Hepatocyte (in vitro differentiated cells): ENCODE measurements at regions not wholly inside any gene's neighbourhood (a gene's known extent, or its start where the extent isn't known, plus 50 kb on each side); places are given as distances from the start of the nearest gene placed in this dataset.
"Not testable (repeated sequence)": the region's sequence is repeated elsewhere in the genome, so short reads cannot be mapped to it uniquely, and the experiment has no call there.

Source experiments
- DNase-seq: peaks from one replicate; pipeline ENCODE4 v3.0.0-alpha.2; 2016; ENCODE audit warnings: low spot score
- H2AFZ ChIP-seq: fragments of 200-600 bp; sonication (generic); 2 replicates; pipeline ENCODE4 v1.6.0; 2016; ENCODE audit warnings: antibody characterized with exemption, mild to moderate bottlenecking
- H3K27ac ChIP-seq: fragments of 200-600 bp; sonication (generic); 2 replicates; pipeline ENCODE4 v1.5.1; 2016; ENCODE audit warnings: mild to moderate bottlenecking
- H3K27me3 ChIP-seq: fragments of 200-600 bp; sonication (generic); 2 replicates; pipeline ENCODE4 v1.6.1; 2016
- H3K36me3 ChIP-seq: fragments of 200-600 bp; sonication (generic); replicated peaks from 2 replicates; pipeline ENCODE4 v1.5.1; 2016; ENCODE audit warnings: low read depth; ENCODE audit not compliant: insufficient read depth
- H3K4me1 ChIP-seq: fragments of 200-600 bp; sonication (generic); 2 replicates; pipeline ENCODE4 v1.5.1; 2016; ENCODE audit warnings: mild to moderate bottlenecking, moderate library complexity; ENCODE audit not compliant: insufficient read depth
- H3K4me2 ChIP-seq: fragments of 200-600 bp; sonication (generic); 2 replicates; pipeline ENCODE4 v1.6.0; 2016
- H3K4me3 ChIP-seq: fragments of 200-600 bp; sonication (generic); 2 replicates; pipeline ENCODE4 v1.5.1; 2016; ENCODE audit warnings: mild to moderate bottlenecking
- H3K79me2 ChIP-seq: fragments of 200-600 bp; sonication (generic); 2 replicates; pipeline ENCODE4 v1.6.0; 2017; ENCODE audit warnings: mild to moderate bottlenecking
- H3K9me2 ChIP-seq: fragments of 200-600 bp; sonication (generic); replicated peaks from 2 replicates; pipeline ENCODE4 v1.6.0; 2017; ENCODE audit warnings: mild to moderate bottlenecking; ENCODE audit not compliant: insufficient read depth
- H3K9me3 ChIP-seq: fragments of 200-600 bp; sonication (generic); 2 replicates; pipeline ENCODE4 v1.5.1; 2016; ENCODE audit warnings: low read depth, mild to moderate bottlenecking
- H4K20me1 ChIP-seq: fragments of 200-600 bp; sonication (generic); 2 replicates; pipeline ENCODE4 v1.6.0; 2016; ENCODE audit warnings: mild to moderate bottlenecking; ENCODE audit not compliant: insufficient read depth, poor library complexity, severe bottlenecking
- EZH2 ChIP-seq: fragments of 200-600 bp; sonication (generic); IDR thresholded peaks from 2 replicates; pipeline ENCODE4 v1.6.1; 2016; ENCODE audit warnings: antibody characterized with exemption, mild to moderate bottlenecking, borderline replicate concordance
- EZH2phosphoT487 ChIP-seq: fragments of 200-600 bp; sonication (generic); IDR thresholded peaks from one replicate; pipeline ENCODE4 v1.6.1; 2018; ENCODE audit warnings: antibody characterized with exemption, mild to moderate bottlenecking, low read depth, moderate library complexity; ENCODE audit not compliant: unreplicated experiment, severe bottlenecking
- WGBS: methylation state at CpG from one replicate; pipeline ENCODE4 v1.1.6; 2016; ENCODE audit warnings: low lambda C conversion rate; ENCODE audit errors: missing lambda C conversion rate; 5-methylcytosine and 5-hydroxymethylcytosine counted together
- TF ChIP-seq, protein P1 (sequence below): fragments of 200-600 bp; sonication (generic); IDR thresholded peaks from 2 replicates; pipeline ENCODE4 v1.5.1; 2016; ENCODE audit warnings: antibody characterized with exemption, mild to moderate bottlenecking; ENCODE audit not compliant: poor library complexity

DNA sequence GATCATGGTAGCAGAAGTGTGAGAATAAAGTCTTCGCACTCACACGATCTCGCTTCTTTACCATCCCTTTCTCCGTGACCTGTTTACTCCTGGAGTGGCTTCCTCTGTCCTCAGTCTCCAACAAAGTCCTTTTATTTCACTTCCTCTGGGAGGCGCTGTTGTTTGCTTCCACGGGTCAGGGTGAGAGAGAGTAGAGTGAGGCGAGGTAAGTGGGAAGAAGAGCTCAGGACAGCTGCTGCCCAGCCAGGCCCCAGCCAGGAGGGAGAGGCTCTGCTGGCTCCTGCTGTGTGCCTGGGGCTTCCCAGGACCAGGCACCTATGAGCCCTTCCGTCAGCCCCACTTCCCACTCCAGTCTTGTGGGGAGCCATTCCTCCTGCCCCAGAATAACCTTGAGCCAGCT lies 242.1 kb downstream of the FGF9 start:
- H3K4me2 ChIP-seq, result no peak overlapping the region
- TF ChIP-seq, protein P1, sequence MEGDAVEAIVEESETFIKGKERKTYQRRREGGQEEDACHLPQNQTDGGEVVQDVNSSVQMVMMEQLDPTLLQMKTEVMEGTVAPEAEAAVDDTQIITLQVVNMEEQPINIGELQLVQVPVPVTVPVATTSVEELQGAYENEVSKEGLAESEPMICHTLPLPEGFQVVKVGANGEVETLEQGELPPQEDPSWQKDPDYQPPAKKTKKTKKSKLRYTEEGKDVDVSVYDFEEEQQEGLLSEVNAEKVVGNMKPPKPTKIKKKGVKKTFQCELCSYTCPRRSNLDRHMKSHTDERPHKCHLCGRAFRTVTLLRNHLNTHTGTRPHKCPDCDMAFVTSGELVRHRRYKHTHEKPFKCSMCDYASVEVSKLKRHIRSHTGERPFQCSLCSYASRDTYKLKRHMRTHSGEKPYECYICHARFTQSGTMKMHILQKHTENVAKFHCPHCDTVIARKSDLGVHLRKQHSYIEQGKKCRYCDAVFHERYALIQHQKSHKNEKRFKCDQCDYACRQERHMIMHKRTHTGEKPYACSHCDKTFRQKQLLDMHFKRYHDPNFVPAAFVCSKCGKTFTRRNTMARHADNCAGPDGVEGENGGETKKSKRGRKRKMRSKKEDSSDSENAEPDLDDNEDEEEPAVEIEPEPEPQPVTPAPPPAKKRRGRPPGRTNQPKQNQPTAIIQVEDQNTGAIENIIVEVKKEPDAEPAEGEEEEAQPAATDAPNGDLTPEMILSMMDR, result no peak
- TF ChIP-seq EZH2, result no peak
- no peak for TF ChIP-seq EZH2phosphoT487
- no peak overlapping the region for H3K4me3 ChIP-seq
- DNase-seq, result no peak
- 74% methylated on average over 8 of the region's 8 CpGs for WGBS
- H3K9me3 ChIP-seq, result no peaks in the 10 kb centered on the region
- no peaks in the 10 kb centered on the region for H4K20me1 ChIP-seq
- H3K27ac ChIP-seq, result no peak overlapping the region
- no peaks in the 10 kb centered on the region for H3K79me2 ChIP-seq
- H2AFZ ChIP-seq, result no peak overlapping the region
- H3K27me3 ChIP-seq, result no peaks in the 10 kb centered on the region
- H3K36me3 ChIP-seq, result no peaks in the 10 kb centered on the region
- no peaks in the 10 kb centered on the region for H3K9me2 ChIP-seq
- H3K4me1 ChIP-seq, result no peaks in the 10 kb centered on the region

DNA sequence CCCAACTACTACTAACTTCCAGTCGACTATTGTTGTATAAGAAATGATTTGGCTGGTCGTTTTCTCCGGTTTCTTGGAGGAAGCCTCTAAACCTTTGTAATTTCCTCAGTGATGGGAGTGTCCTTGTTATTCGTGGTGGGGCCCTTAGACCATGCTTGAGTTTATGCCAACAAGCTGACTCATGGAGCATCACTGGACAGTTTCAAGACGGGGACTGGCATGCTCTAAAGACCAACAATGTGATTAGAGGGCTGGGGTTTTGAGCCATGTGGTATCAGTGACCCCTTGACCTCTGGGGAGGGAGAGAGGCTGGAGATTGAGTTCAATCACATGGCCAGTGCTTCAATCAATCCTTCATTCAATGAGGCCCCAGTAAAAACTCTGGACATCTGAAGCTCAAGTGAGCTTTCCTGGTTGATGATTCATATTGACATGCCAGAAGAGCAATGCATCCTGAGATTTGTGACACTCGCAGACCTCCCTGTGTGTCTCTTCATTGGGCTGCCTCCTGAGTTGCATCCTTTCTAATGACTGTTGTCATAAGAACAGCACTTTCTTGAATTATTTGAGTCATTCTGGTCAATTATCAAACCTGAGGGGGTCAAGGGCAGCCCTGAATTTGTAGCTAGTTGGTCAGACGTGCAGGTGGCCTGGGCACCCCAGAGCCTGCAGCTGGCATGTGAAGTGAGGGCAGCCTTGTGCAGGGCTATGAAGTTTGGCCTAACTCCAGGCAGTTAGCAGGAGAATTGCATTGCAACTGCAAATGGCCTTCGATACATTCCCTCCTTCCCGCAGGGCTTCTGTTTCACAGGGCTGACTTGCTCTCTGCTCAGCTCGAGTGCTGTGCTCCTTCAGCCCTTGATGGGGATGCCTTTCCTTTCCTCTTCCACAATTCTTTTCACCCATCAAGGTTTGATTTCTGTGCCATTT lies 246.5 kb downstream of the FGF9 start:
- Histone ChIP-seq H3K9me2 (no peaks in the 10 kb centered on the region), H3K27me3 (no peaks in the 10 kb centered on the region), H3K4me3 (no peak overlapping the region), H3K4me1 (no peaks in the 10 kb centered on the region), H4K20me1 (no peaks in the 10 kb centered on the region), H3K36me3 (no peaks in the 10 kb centered on the region), H3K79me2 (no peaks in the 10 kb centered on the region), H3K9me3 (no peaks in the 10 kb centered on the region), H3K4me2 (no peak overlapping the region), H2AFZ (no peak overlapping the region), H3K27ac (no peak overlapping the region)
- TF ChIP-seq, protein P1, result no peak
- no peak for TF ChIP-seq EZH2
- TF ChIP-seq EZH2phosphoT487, result no peak
- DNase-seq, result no peak
- 90% methylated on average over 10 of the region's 10 CpGs for WGBS

DNA sequence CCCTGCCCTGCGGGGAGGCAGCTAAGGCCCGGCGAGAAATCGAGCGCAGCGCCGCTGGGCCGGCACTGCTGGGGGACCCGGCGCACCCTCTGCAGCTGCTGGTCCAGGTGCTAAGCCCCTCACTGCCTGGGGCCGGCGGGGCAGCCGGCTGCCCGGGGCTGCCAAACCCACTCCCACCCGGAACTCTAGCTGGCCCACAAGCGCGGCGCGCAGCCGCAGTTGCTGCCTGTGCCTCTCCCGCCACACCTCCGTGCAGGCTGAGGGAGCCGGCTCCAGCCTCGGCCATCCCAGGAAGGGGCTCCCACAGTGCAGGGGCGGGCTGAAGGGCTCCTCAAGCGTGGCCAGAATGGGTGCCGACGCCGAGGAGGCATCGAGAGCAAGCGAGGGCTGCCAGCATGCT lies 249.9 kb downstream of the FGF9 start:
- not testable (repeated sequence) for H3K27me3 ChIP-seq, H3K4me2 ChIP-seq, H3K79me2 ChIP-seq, H3K9me2 ChIP-seq, DNase-seq, H2AFZ ChIP-seq, H3K36me3 ChIP-seq, H3K9me3 ChIP-seq, H3K27ac ChIP-seq, H3K4me1 ChIP-seq, H4K20me1 ChIP-seq, H3K4me3 ChIP-seq
- 91% methylated on average over 28 of the region's 31 CpGs for WGBS

DNA sequence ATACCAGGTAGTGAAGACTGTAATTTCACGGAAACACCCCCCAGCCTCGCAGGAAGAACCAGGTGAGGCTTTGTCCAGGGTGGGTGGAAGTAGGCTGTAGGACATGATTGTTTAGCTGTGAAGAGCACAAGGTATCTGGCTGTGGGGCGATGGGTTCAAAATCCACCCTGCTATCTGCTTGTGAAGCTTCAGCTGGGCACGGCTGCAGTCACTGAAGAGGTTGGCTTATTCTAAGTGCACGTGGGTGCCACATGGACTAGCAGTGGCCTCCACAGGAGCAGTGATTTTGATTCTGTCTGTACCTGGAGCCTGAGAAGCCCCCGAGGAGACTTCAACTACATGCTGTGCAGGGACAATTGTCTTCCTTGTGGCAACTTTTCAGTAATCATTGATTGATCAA lies 254.1 kb downstream of the FGF9 start:
- WGBS, result 84% methylated on average over 6 of the region's 6 CpGs
- Histone ChIP-seq H3K79me2 (no peaks in the 10 kb centered on the region), H3K4me2 (no peak overlapping the region), H3K4me1 (no peaks in the 10 kb centered on the region), H3K36me3 (no peaks in the 10 kb centered on the region), H3K4me3 (no peak overlapping the region), H3K27ac (no peak overlapping the region), H3K27me3 (no peaks in the 10 kb centered on the region), H3K9me2 (no peaks in the 10 kb centered on the region), H2AFZ (no peak overlapping the region), H3K9me3 (no peaks in the 10 kb centered on the region), H4K20me1 (no peaks in the 10 kb centered on the region)
- TF ChIP-seq, protein P1, result no peak
- TF ChIP-seq EZH2phosphoT487, result no peak
- no peak for TF ChIP-seq EZH2
- DNase-seq, result no peak
